Nephron (organoid): ENCODE measurements at regions not wholly inside any gene's neighbourhood (a gene's known extent, or its start where the extent isn't known, plus 50 kb on each side); places are given as distances from the start of the nearest gene placed in this dataset.

Experiments used
- H3K27ac Mint-ChIP-seq, 3 experiments: 2 replicates each; pipeline ENCODE4 v1.8.0; 2020; ENCODE audit warnings: mixed read lengths in 3 of 3, mild to moderate bottlenecking in 2 of 3, moderate library complexity in 1 of 3
- H3K27me3 Mint-ChIP-seq: 2 replicates; pipeline ENCODE4 v1.8.0; 2021; ENCODE audit warnings: low read depth, mild to moderate bottlenecking, moderate library complexity, mixed read lengths
- H3K36me3 Mint-ChIP-seq: 2 replicates; pipeline ENCODE4 v1.8.0; 2020; ENCODE audit warnings: low read depth, mixed read lengths
- H3K4me1 Mint-ChIP-seq: 2 replicates; pipeline ENCODE4 v1.8.0; 2020; ENCODE audit warnings: mixed read lengths
- H3K4me3 Mint-ChIP-seq, 3 experiments: 2 replicates each; pipeline ENCODE4 v1.8.0; 2020; ENCODE audit warnings: mild to moderate bottlenecking in 3 of 3, mixed read lengths in 3 of 3, moderate library complexity in 2 of 3
- H3K9me3 Mint-ChIP-seq: 2 replicates; pipeline ENCODE4 v1.8.0; 2020; ENCODE audit warnings: mixed read lengths
- TF ChIP-seq, protein P1 (sequence below), 3 experiments: fragments of 200-600 bp; sonication (generic); IDR thresholded peaks; one replicate each; pipeline ENCODE4 v1.5.0; 2021; ENCODE audit warnings: antibody characterized with exemption in 3 of 3; ENCODE audit not compliant: unreplicated experiment in 3 of 3

DNA sequence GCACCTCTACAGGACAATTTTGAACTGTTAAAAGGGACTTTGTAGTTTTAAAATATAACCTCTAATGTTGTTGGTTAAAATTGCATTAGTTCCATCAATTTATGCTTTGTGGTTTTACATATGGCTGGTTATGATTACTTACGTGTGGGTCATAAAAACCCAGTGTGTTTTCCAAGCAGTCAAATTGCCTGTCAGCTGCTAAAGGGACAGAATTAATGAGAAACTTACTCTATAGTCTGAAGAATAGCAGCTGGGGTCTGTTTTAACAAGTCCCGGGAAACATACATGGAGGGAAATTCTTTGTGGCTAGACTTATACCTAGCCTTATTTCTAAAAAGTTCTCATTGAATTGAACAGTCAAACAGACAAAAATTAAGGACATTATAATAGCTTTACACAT, 820.9 kb upstream of the ADGRL4 start:
- no peaks in the 10 kb centered on the region for H3K4me1 Mint-ChIP-seq
- H3K9me3 Mint-ChIP-seq, result no peaks in the 10 kb centered on the region
- no peak overlapping the region for H3K4me3 Mint-ChIP-seq
- H3K27ac Mint-ChIP-seq, result peak overlapping the region in 1 of 3 experiments; percentile 53
- TF ChIP-seq, protein P1, sequence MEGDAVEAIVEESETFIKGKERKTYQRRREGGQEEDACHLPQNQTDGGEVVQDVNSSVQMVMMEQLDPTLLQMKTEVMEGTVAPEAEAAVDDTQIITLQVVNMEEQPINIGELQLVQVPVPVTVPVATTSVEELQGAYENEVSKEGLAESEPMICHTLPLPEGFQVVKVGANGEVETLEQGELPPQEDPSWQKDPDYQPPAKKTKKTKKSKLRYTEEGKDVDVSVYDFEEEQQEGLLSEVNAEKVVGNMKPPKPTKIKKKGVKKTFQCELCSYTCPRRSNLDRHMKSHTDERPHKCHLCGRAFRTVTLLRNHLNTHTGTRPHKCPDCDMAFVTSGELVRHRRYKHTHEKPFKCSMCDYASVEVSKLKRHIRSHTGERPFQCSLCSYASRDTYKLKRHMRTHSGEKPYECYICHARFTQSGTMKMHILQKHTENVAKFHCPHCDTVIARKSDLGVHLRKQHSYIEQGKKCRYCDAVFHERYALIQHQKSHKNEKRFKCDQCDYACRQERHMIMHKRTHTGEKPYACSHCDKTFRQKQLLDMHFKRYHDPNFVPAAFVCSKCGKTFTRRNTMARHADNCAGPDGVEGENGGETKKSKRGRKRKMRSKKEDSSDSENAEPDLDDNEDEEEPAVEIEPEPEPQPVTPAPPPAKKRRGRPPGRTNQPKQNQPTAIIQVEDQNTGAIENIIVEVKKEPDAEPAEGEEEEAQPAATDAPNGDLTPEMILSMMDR (IDR thresholded peaks at IDR 0.05; ENCODE audit: unreplicated experiment in 3 of 3), result no peak
- no peaks in the 10 kb centered on the region for H3K27me3 Mint-ChIP-seq
- no peaks in the 10 kb centered on the region for H3K36me3 Mint-ChIP-seq

DNA sequence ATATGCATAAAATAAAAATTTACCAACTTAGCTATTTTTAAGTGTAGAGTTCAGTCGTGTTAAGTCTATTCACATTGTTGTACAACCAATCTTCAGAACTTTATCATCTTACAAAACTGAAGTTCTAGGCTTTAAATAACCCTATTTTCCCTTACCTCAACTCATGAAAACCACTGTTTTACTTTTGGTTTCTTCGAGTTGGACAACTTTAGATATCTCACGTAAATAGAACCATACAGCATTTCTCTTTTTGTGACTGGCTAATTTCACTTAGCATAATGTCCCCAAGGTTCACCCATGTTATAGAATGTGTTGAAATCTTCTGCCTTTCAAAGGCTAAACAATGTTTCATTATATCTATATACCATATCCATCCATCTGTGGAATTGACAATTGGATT, 819.0 kb upstream of the ADGRL4 start:
- Mint-ChIP-seq H3K36me3 (no peaks in the 10 kb centered on the region), H3K9me3 (no peaks in the 10 kb centered on the region), H3K4me1 (no peaks in the 10 kb centered on the region), H3K27me3 (no peaks in the 10 kb centered on the region), H3K4me3 (no peak overlapping the region), H3K27ac (no peak overlapping the region)
- TF ChIP-seq, protein P1 (IDR thresholded peaks at IDR 0.05; ENCODE audit: unreplicated experiment in 3 of 3), result no peak

DNA sequence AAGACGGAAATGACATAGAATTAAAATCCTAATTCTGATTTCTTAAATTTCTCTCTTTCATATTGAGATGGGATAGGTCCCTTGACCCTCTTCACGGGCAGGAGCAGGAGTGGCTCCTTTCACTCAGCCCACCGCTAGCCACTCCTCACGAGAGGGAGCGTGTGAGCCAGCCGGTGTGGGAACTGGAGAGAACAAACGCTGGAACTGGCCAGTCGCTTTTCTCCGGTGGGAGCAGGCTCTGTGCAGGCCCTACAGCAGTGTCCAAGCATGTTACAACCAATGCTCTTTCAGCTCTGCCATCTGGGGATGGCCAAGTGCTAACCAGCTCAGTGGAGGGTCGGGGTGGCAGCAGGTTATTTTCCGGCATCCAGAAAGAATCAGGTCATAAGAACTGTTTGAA, 815.5 kb upstream of the ADGRL4 start:
- H3K36me3 Mint-ChIP-seq, result no peaks in the 10 kb centered on the region
- TF ChIP-seq, protein P1 (IDR thresholded peaks at IDR 0.05; ENCODE audit: unreplicated experiment in 3 of 3), result no peak
- H3K27ac Mint-ChIP-seq, result no peak overlapping the region
- H3K4me3 Mint-ChIP-seq, result no peak overlapping the region
- no peaks in the 10 kb centered on the region for H3K4me1 Mint-ChIP-seq
- H3K27me3 Mint-ChIP-seq, result no peaks in the 10 kb centered on the region
- no peaks in the 10 kb centered on the region for H3K9me3 Mint-ChIP-seq

DNA sequence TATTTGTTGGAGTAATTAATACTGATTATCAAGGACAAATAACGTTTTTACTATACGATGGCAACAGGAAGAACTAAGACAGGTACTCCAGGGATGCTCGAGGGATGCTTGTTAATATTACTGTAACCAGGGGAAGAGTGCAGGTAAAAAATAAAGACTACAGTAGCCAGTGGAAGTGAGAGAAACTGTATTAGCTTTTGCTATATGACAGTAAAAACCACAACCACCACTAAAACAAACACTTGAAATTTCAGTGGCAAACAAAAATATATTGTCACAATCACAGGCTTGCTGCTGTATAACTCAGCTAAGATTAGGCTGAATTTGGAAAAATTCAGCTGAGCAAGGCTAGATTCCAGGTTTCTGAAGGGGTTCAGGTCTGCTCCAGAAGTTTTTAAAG, 812.6 kb upstream of the ADGRL4 start:
- H3K27me3 Mint-ChIP-seq, result no peaks in the 10 kb centered on the region
- H3K27ac Mint-ChIP-seq, result no peak overlapping the region
- TF ChIP-seq, protein P1 (IDR thresholded peaks at IDR 0.05; ENCODE audit: unreplicated experiment in 3 of 3), result no peak

DNA sequence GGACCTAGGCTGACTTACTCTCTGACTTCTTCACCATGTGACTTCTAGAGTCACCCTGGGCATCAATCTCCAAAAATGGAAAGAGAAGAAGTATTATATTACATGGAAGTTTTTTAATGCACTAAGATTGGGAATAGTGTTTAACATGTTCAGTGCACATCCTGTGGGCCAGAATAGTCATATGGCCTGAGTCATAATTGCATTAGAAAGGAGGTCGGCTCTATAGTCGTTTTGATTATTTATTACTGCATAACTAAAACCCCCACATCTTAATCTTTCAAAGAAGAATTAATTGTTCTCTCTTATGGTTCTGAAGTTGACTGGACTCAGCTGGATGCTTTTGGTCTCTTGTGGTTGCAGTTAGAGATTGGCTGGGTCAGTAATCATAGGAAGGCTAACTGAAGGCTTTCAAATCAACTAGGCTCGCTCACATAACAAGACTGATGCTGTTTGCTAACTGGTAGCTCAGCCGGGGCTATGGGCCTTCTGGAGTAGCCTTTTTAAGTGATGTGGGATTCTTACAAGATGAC, 810.6 kb upstream of the ADGRL4 start:
- Mint-ChIP-seq H3K27ac (peak overlapping the region in 1 of 3 experiments; percentile 52), H3K36me3 (no peaks in the 10 kb centered on the region), H3K9me3 (no peaks in the 10 kb centered on the region), H3K27me3 (no peaks in the 10 kb centered on the region), H3K4me1 (no peaks in the 10 kb centered on the region), H3K4me3 (no peak overlapping the region)
- TF ChIP-seq, protein P1 (IDR thresholded peaks at IDR 0.05; ENCODE audit: unreplicated experiment in 3 of 3), result no peak

More for the DNA sequence above, 812.6 kb upstream of the ADGRL4 start:
- no peaks in the 10 kb centered on the region for H3K4me1 Mint-ChIP-seq
- no peaks in the 10 kb centered on the region for H3K9me3 Mint-ChIP-seq
- H3K4me3 Mint-ChIP-seq, result no peak overlapping the region
- no peaks in the 10 kb centered on the region for H3K36me3 Mint-ChIP-seq

DNA sequence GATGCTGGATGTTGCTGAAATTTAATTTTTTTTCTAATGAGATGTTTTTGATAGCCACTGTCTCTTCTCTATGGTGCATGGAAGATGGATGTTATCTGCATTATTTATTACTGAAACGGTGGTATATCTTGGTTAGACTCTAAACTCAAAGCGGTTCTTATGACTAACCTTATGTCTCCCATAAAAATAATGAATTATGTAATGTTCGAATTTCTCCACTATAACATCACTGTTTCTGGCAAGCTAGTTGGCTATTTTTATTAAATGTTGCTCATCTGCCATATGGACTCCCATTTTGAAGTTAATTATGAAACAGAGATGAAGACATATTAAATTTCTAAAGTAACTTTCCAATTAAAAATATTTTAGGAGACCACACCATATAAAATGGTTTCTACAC, 808.6 kb upstream of the ADGRL4 start:
- Mint-ChIP-seq H3K4me3 (no peak overlapping the region), H3K27me3 (no peaks in the 10 kb centered on the region), H3K4me1 (no peaks in the 10 kb centered on the region), H3K27ac (no peak overlapping the region), H3K9me3 (no peaks in the 10 kb centered on the region), H3K36me3 (no peaks in the 10 kb centered on the region)
- TF ChIP-seq, protein P1 (IDR thresholded peaks at IDR 0.05; ENCODE audit: unreplicated experiment in 3 of 3), result no peak
